HG03064 (cell line): ENCODE measurements at regions not wholly inside any gene's neighbourhood (a gene's known extent, or its start where the extent isn't known, plus 50 kb on each side); places are given as distances from the start of the nearest gene placed in this dataset.
"Not testable (repeated sequence)": the region's sequence is repeated elsewhere in the genome, so short reads cannot be mapped to it uniquely, and the experiment has no call there.

Experiments
- ATAC-seq: cut with Tn5 transposase; IDR thresholded peaks from one replicate; pipeline ENCODE4 v1.9.1; 2021; ENCODE audit warnings: low read depth; ENCODE audit not compliant: unreplicated experiment

DNA sequence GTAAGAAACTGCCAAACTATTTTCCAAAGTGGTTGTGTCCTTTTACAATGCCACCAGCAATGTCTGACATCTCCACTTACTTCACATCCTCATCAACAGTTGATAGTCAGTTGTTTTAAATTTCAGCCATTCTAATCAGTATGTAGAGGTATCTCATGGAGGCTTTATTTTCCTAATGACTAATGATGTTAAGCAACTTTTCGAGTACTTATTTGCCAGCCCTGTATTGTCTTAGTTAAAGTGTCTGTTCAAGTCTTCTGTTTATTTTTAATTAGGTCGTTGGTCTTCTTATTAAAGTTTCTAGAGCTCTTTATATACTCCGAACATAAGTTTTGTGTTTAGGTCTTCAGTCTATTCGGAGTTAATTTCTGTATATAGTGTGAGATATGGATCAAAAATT, 54.9 kb upstream of the NBPF12 start:
- not testable (repeated sequence) for ATAC-seq

DNA sequence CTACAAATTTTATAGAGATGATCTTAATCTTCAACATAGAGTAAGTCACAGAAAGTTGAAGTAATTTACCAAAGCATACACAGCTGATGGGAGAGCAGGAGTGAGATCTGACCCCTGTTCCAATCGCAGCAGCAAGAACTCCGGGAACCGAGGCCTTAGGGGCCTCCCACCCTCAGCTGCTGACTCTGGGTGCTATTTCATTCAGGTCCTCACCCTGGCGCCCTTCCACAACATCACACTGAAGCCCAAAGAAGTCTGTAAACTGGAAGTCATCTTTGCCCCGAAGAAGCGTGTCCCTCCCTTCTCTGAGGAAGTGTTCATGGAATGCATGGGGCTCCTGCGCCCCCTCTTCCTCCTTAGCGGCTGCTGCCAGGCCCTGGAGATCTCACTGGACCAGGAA, 57.0 kb upstream of the NBPF12 start:
- ATAC-seq, result not testable (repeated sequence)

DNA sequence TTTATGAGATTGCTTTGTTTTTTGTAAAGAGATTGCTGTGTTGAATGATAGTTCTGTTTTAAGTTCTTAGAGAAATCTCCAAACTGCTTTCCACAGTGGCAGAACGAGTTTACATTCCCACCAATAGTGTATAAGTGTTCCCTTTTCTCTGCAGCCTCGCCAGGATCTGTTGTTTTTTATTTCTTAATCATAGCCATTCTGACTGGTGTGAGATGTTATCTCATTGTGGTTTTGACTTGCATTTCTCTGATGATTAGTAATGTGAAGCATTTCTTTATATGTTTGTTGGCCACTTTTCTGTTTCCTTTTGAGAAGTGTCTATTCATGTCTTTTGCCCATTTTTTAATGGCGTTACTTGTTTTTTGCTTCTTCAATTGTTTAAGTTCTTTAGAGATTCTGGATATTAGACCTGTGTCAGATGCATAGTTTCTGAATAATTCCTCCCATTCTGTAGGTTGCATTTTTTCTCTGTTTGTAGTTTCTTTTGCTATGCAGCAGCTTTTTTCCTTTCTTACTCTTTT, 74.3 kb upstream of the NBPF12 start:
- ATAC-seq, result not testable (repeated sequence)

DNA sequence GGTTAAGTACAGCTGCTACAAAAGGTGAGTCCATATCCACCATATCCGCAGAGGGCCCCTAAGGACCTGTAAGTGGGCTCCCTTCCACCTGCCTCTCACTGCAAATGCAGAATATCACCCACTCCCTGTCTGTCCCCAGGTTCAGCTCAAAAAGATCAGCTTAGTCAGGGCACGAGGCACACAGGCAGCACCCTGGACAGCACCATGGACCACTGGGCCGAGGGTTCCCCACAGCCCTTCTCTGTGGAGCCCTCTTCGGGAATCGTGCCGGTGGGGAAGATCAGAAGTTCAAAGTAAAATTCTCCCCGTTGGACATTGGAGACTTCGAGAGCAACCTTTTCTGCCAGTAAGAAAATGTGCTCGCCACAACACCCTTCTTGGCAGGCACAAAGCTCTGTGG, 85.0 kb upstream of the NBPF12 start:
- ATAC-seq, result not testable (repeated sequence)

DNA sequence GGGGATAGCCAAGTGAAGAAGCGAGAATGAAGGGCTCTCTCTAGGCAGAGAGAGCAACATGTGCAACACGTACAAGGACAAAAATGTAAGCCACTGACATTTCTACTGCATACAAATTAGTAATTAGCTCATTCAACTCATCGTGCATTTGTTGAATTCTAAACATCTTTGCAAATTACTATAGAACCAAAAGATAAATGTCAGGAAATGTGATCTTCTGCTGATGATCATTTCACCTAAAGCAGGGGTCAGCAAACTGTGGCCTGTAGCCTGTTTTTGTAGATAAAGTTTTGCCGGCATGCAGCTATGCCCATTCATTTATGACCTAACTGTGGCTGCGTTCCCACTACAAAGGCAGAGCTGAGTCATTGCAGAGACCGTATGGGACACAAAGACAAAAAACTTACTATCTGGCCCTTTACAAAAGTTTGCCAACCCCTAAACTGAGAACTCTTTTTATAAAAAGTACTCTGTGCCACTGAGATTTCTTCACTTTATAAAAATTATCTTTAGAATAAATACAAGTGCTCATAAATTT, 87.7 kb upstream of the NBPF12 start:
- ATAC-seq, result not testable (repeated sequence)

DNA sequence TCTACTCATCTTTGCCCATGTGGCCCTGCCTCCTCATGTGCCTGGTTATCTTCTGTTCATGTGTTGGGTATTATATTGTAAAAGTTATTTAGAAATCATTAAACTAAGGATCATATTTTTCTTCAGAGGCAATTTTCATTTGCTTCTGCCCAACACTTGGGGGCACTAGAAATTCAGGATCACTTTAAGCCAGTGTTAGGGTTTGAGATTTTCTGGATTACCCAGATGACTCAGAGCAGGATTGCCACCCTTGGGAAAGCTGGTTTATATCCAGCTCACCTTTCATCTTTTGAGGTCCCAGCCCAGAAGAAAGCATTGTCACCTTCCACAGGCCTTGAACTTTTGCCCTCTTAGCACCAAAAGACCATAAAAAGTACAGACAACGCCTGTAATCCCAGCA, 99.4 kb upstream of the NBPF12 start:
- not testable (repeated sequence) for ATAC-seq

DNA sequence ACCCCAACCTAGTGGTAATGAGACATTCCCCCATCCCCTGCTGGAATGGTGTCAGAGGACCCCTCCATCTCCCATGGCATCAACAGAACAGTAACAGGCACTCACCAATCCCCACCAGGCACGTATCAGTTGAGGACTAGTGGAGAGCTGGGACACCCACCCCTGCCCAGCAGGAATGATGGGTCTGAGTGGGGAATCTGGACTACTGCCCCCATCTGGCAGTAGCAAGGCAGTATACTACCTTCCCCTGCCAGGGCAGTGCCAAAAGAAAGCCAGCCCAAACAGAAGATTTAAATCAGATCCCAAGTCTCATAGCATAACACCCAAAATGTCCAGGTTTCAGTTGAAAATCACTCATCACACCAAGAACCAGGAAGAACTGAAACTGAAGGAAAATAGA, 111.2 kb upstream of the NBPF12 start:
- not testable (repeated sequence) for ATAC-seq

DNA sequence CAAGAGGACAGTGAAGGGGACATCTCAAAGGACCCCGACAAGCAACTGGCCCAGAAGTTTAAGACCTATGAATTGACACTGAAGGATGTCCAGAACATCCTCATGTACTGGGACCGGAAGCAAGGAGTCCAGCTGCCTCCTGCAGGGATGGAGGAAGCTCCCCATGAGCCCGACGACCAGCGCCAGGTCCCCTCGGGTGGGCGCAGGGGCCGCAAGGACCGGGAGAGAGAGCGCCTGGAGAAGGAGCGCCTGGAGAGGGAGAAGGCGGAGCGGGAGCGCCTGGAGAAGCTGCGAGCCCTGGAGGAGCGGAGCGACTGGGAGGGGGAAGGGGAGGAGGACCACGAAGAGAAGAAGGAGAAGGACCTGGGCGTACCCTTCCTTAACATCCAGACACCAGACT, 143.9 kb upstream of the NBPF12 start:
- not testable (repeated sequence) for ATAC-seq

DNA sequence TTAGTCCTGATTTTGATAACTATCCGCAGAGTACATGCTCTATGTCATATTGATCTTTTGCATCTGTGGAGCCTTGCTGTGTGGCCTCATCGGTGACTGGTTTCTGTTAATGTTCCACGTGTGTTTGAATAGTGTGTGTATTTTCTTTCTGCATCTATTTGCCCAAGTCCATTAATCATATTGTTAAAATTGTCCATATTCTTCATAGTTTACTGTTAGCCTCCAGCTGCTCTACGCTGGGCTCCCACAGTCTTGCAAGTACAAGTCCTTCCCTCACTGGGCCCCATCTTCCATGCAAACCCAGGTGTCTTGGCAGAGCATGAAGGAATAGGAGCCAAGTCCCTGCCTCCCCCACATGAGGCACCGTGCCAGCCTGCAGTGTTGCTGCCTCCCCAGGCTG, 145.4 kb upstream of the NBPF12 start:
- ATAC-seq, result not testable (repeated sequence)

DNA sequence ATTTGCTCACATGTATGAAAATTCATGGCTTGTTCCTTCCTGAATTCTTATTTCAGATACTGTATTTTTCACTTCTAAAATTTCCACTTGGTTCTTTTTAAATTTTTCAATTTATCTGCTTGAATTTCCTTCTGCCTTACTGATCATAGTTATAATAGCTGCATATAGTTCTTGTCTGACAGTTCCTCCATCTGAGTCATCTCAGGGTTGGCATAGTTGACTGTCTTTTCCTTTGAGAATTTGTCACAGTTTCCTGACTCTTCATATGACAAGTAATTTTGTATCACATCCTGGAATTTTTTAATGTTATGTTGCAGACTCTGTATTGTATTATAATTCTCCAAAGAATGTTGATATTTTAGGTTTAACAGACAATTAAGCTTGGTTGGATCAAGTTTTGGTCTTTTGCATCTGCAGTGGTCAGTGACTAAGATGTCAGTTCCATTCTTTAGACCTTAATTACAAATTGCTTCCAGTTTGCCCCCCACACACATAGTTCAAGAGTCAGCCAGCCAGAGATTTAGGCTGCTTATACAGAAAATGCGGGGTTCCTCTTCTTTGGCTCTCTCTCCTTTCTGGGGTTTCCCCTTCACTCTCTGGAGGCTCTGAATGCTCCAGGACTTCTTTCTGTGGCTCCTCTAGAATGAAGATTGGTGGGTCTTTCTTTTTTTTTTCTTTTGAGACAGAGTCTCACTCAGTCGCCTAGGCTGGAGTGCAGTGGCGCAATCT, 153.7 kb upstream of the NBPF12 start:
- not testable (repeated sequence) for ATAC-seq

DNA sequence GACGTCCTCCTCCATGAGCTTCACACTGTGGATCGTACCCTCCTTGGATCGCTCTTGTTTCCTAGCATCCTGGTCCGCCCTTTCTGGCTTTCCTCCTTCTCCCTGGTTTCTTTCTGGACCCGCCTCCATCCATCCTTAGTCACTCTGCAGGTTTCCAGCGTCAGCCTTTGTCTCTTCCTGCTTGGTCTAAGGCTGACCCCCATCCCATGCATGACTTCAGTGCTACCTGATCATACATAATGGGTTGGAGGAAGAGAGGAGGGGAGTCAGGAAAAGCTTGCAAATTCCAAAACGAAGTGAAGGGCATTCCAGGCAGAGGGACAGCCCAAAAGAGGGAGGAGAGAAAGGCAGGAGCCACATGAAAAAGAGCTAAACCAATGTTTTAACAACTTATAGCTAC, 156.9 kb upstream of the NBPF12 start:
- ATAC-seq, result not testable (repeated sequence)

DNA sequence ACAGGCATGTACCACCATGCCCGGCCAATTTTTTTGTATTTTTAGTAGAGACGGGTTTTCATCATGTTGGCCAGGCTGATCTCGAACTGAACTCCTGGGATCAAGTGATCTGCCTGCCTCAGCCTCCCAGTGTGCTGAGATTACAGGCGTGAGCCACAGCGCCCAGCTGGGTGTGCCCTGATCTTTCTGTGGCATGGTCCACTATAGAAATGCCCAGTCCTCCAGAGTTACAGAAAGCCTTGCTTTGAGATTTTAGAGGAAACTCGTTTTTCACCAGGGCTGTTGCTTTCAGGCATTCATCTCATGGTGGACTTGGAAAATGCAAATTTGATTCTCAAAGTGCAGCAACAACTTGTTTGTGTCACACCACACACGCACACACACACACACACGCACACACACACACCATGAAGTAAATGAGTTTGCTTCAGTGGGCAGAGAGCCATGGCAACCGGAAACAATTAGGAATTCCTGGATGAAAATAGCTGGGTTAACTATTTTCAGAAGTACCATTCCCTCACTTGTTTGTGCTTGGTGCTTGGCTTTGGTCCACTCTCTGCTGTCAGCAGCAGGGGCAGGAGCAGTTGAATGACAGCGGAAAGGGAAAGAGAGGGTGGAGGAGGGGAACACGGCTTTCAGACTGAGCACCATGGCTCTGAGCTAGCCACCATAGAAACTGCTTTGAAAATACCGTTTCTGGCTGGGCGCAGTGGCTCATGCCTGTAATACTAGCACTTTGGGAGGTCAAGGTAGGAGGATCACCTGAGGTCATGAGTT, 160.1 kb upstream of the NBPF12 start:
- not testable (repeated sequence) for ATAC-seq

DNA sequence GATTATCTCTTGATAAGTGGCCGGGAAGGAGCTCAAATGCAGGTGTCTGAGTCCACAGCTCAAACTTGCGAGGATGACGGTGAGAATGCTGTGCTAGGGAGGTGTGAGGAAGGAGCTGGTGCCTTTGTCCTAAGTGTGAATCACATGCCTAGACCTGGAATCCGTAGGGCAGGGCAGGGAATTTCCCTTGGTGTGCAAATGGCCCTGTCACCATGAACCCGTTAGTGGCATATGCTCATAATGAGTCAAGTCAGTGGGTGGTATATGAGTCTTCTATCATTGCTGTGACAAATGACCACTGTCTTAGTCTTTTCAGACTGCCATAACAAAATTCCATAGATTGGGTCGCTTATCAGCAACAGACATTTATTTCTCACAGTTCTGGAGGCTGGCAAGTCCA, 163.1 kb upstream of the NBPF12 start:
- ATAC-seq, result not testable (repeated sequence)

DNA sequence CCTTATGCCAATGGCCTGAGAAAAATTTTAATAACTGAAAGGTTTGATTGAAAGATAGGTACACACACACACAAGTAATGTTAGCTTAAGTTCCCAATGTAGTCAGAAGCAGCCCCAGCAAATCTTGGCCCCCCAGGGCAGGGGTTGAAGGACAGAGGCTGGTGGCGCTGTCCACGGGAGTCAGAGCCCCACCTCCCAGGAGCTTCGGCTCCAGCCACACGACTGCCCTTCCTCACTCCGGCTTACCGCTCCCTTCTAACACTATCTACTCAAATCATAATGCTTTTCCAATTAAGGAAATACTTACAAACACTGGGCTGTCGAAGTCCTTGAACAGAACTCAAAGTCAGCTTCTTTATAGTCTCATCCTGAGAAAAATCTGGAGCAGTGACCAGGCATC, 163.9 kb upstream of the NBPF12 start:
- ATAC-seq, result not testable (repeated sequence)

DNA sequence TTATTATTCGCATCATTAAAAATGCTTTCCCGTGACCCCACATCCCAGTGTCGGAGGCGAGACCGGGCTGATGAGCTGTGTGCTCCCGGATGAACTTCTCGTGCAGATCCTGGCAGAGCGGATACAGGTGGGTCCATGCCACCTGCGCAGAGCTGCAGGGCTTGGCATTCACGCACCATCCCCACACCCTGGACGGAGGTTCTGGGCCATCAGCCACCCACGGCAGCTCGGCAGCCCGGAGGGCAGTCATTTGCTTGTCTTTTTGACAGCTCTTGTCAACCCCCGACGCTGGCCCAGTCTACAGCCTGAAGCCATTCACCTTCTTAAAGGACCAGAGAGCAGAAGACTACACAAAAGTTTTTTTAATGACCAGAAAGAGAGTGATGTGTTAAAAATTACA, 166.7 kb upstream of the NBPF12 start:
- not testable (repeated sequence) for ATAC-seq

DNA sequence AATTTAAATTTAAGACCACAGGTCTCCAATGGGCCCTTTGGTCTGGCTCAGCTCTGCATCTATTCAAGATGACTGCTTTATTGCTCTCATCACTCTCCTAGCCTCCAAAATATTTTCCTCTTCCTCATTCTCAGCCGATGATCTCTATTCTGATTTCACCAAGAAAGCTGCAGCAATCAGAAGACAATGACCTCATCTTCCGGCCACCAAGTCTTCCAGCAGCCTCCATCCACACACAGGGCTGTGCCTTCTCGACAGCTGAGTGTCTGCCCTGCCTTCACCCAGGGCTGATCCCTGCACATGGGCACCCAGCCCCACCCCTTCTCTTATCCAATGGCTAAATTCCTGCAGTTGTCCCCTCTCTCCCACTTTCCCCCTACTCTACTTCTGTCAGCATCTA, 167.1 kb upstream of the NBPF12 start:
- ATAC-seq, result not testable (repeated sequence)

DNA sequence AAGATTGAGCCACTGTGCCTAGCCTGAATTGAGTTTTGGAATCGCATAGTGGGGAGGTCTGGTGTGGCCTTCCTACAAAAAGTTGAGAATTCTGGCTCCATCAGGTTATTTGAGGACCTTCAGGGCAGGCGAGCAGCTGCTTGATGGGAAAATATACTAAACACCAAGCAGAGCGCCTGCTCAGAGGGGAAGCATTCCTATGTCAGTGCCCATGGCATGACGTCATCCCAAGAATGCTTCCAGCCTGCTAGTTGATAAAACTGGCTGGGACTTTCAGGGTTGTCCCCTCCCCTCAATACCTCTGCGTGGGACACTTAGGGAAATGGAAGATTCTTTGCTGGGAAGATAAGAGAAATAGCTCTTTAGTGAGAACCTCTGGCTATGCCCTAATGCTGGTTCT, 174.9 kb upstream of the NBPF12 start:
- not testable (repeated sequence) for ATAC-seq

DNA sequence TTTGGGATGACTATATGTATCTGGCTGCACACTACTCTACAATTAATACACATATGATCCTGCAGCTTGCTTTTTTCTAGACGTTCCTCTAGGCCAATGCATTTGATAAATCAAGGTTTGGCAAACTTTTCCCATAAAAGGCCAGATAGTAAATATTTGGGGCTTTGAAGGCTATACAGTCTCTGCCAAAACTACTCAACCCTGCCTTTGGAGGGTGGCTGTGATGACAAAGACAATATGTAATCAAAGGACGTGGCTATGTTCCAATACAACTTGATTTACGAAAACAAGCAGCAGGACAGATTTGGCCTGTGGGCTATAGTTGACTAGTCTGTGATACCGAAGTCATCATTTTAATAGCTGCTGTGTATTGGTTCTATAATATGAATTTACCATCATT, 181.3 kb upstream of the NBPF12 start:
- not testable (repeated sequence) for ATAC-seq

DNA sequence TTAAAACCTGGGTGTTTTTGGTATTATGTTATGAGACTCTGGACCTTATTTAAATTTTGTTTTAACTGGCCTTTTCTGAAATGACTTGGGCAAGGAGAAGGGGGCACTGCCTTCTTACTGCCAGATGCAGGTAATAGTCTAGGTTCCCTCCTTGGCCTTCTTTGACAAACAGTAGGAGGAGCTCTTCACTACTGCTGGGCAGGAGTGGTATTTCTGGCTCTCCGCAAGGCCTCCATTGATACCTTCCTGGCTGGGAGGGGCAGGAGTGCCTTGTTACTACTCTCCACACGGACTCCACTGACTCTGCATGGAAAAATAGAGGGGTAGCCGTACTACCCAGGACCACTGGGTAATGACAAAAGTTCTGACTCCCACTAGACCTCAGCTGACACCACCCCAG, 189.4 kb upstream of the NBPF12 start:
- ATAC-seq, result not testable (repeated sequence)

DNA sequence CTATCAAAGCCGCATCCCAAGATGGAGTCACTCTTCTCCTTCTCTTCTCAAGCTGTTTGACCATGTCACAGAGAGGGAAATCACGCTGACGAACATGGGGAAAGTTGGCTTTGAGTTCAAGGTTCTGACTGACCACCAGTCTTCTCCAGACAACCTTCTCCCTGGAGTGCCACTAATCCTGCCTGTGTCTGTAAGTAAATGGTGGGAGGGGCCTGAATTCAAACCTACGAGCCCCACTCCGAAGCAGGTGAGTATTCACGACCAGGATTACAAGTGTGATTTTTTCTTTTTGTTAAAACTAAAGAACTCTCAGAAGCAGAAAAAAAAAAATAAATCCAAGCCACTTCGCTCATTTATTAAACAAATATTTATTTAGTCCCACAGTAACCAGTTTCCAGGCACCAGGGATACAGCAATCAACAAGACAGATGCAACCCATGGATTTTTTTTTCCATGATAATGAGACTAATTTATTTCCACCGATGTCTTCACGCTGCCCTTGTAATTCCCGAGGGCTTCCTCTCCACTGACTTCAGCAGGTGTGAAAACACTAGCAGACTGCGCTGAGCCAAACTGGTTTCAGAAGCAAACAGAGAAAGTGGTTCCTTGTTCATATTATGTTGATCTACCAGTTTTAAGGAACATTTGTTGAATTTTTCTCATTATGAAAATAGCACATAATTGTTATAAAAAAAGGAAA, 206.0 kb upstream of the NBPF12 start:
- not testable (repeated sequence) for ATAC-seq
